ENCODE measurements at regions not wholly inside any gene's neighbourhood (a gene's known extent, or its start where the extent isn't known, plus 50 kb on each side); places are given as distances from the start of the nearest gene placed in this dataset.

GRCh38 chr2:240344904-240345303 lies 90.6 kb upstream of the GPC1 start:
- DNase-seq (ENCODE audit: low read depth): no peak
- TF ChIP-seq, protein P1, sequence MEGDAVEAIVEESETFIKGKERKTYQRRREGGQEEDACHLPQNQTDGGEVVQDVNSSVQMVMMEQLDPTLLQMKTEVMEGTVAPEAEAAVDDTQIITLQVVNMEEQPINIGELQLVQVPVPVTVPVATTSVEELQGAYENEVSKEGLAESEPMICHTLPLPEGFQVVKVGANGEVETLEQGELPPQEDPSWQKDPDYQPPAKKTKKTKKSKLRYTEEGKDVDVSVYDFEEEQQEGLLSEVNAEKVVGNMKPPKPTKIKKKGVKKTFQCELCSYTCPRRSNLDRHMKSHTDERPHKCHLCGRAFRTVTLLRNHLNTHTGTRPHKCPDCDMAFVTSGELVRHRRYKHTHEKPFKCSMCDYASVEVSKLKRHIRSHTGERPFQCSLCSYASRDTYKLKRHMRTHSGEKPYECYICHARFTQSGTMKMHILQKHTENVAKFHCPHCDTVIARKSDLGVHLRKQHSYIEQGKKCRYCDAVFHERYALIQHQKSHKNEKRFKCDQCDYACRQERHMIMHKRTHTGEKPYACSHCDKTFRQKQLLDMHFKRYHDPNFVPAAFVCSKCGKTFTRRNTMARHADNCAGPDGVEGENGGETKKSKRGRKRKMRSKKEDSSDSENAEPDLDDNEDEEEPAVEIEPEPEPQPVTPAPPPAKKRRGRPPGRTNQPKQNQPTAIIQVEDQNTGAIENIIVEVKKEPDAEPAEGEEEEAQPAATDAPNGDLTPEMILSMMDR (IDR thresholded peaks at IDR 0.05; ENCODE audit: control insufficient read depth, insufficient read depth, low read depth, low read length, missing control alignments): no peak
- H3K4me3 ChIP-seq (ENCODE audit: control insufficient read depth, low read depth, low read length): no peak overlapping the region

GRCh38 chr2:240346015-240346752 lies 89.3 kb upstream of the GPC1 start:
- DNase-seq (ENCODE audit: low read depth): no peak
- TF ChIP-seq, protein P1 (IDR thresholded peaks at IDR 0.05; ENCODE audit: control insufficient read depth, insufficient read depth, low read depth, low read length, missing control alignments): no peak
- H3K4me3 ChIP-seq (ENCODE audit: control insufficient read depth, low read depth, low read length): no peak overlapping the region

GRCh38 chr2:240346753-240347372 lies 88.6 kb upstream of the GPC1 start:
- no peak for DNase-seq (ENCODE audit: low read depth)
- no peak overlapping the region for H3K4me3 ChIP-seq (ENCODE audit: control insufficient read depth, low read depth, low read length)
- TF ChIP-seq, protein P1 (IDR thresholded peaks at IDR 0.05; ENCODE audit: control insufficient read depth, insufficient read depth, low read depth, low read length, missing control alignments): no peak

DNA sequence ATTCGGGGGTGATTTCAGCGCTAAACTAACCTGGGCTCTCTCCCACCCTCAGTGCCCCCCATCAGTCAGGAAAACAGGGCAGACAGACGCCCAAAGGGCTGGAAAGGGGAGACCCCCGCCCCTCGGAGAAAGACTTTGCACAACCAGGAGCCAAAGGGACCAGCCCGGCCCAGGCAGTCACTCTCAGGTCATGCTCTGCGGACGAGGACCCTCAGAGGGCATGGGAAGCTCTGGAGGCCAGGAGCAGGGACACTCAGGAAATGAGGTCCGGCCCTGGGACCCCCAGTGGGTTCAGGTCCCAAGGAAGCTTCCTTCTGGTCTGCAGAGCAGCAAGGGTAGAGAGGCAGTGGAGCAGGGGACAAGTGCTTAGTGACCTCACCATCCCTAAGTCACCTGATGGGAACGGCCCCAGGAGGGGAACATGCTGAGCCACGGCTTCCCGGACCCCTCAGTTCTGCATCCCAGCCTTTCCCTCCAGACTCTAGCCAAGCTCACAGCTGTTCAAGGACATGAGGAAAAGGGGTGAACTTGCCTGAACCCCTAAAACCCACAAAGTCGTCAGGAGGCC lies 88.0 kb upstream of the GPC1 start:
- H3K4me3 ChIP-seq (ENCODE audit: control insufficient read depth, low read depth, low read length): no peak overlapping the region
- TF ChIP-seq, protein P1 (IDR thresholded peaks at IDR 0.05; ENCODE audit: control insufficient read depth, insufficient read depth, low read depth, low read length, missing control alignments): no peak
- DNase-seq (ENCODE audit: low read depth): no peak

- TF ChIP-seq, protein P1 (IDR thresholded peaks at IDR 0.05; ENCODE audit: control insufficient read depth, insufficient read depth, low read depth, low read length, missing control alignments): no peak
- no peak for DNase-seq (ENCODE audit: low read depth)
- H3K4me3 ChIP-seq (ENCODE audit: control insufficient read depth, low read depth, low read length): no peak overlapping the region
Observed at GRCh38 chr2:240347949-240348500, 87.4 kb upstream of the GPC1 start.

DNA sequence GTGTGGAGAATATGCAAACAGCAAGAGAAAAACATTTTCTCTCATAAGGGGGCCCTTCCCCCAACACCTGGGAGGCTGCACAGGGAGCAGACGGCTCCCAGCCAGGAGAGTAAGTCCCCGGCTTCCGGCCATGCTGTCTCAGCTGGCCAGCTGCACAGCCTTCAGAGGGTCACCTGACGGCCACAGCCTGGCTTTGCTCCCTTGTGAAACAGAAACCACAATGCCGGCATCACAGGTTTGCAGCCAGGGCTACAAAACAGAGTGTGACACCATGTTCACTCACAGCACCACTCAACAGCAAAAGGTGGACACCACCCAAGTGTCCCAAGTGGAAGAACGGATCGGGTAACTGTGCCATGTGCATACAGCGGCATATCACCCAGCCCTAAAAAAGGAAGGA lies 86.9 kb upstream of the GPC1 start:
- DNase-seq (ENCODE audit: low read depth): no peak
- TF ChIP-seq, protein P1 (IDR thresholded peaks at IDR 0.05; ENCODE audit: control insufficient read depth, insufficient read depth, low read depth, low read length, missing control alignments): no peak
- H3K4me3 ChIP-seq (ENCODE audit: control insufficient read depth, low read depth, low read length): no peak overlapping the region

Measured in AG09309 (cell line).